GM12878 (cell line): ENCODE measurements at regions not wholly inside any gene's neighbourhood (a gene's known extent, or its start where the extent isn't known, plus 50 kb on each side); places are given as distances from the start of the nearest gene placed in this dataset.

ENCODE experiments used
- ATAC-seq: fragments of 200-7000 bp; cut with Tn5 transposase; 3 replicates; pipeline ENCODE4 v1.9.1; 2020; ENCODE audit warnings: mild to moderate bottlenecking, moderate library complexity
- BruUV-seq: library from RNA; stranded (reverse); fragments of 400-500 nt; replicated peaks from 2 replicates; lab custom pipeline; 2021; lab: Mats Ljungman, UMichigan
- CTCF ChIA-PET: fragments of 300-600 bp; sonication (Branson Sonifier 250); formaldehyde crosslinking; extraction: SDS; loops from one replicate; lab custom pipeline; 2021; ENCODE audit warnings: inconsistent platforms; lab: Yijun Ruan, JAX
- POLR2A ChIA-PET: fragments of 350-600 bp; formaldehyde crosslinking; extraction: SDS; loops from one replicate; lab custom pipeline; 2021; ENCODE audit warnings: inconsistent platforms; lab: Charles Lee
- RAD21 ChIA-PET: fragments of 300-600 bp; sonication (Branson Sonifier 250); formaldehyde crosslinking; loops from one replicate; lab custom pipeline; 2023; ENCODE audit warnings: antibody characterized with exemption; ENCODE audit not compliant: unreplicated experiment; lab: Charles Lee
- SMC1A ChIA-PET: fragments of 300-600 bp; sonication (Branson Sonifier 250); formaldehyde crosslinking; loops from one replicate; lab custom pipeline; 2023; ENCODE audit not compliant: unreplicated experiment, uncharacterized antibody; lab: Charles Lee
- DNase-seq: peaks from one replicate; pipeline ENCODE4 v3.0.0-alpha.2; 2011; ENCODE audit warnings: low read depth, low spot score
- FAIRE-seq: peaks from 3 replicates; lab custom pipeline; 2011; peaks lifted over from hg19 to GRCh38; lab: Jason Lieb, UNC
- H2AFZ ChIP-seq: 2 replicates; pipeline ENCODE4 v1.6.0; 2011; ENCODE audit warnings: low read depth, low read length, control low read depth; ENCODE audit not compliant: control insufficient read depth
- H3K27ac ChIP-seq: 2 replicates; pipeline ENCODE4 v1.5.1; 2011; ENCODE audit warnings: control low read depth; ENCODE audit not compliant: control insufficient read depth, insufficient read depth
- H3K27me3 ChIP-seq, 2 experiments: replicated peaks in 1 of 2; 2 replicates each; pipeline versions ENCODE4 v1.6.0 to v1.6.1; 2011; ENCODE audit warnings: low read length in 1 of 2; ENCODE audit not compliant: control insufficient read depth in 2 of 2, insufficient read depth in 2 of 2
- H3K36me3 ChIP-seq, 2 experiments: 2 replicates each; pipeline ENCODE4 v1.5.1; 2011; ENCODE audit warnings: low read length in 1 of 2; ENCODE audit not compliant: control insufficient read depth in 2 of 2, insufficient read depth in 2 of 2
- H3K4me1 ChIP-seq: 2 replicates; pipeline ENCODE4 v1.6.1; 2011; ENCODE audit warnings: mild to moderate bottlenecking, low read length, moderate library complexity, mixed read lengths; ENCODE audit not compliant: control insufficient read depth, insufficient read depth
- H3K4me2 ChIP-seq: 2 replicates; pipeline ENCODE4 v1.6.0; 2011; ENCODE audit warnings: control low read depth; ENCODE audit not compliant: control insufficient read depth, insufficient read depth
- H3K4me3 ChIP-seq: fragments of 200-600 bp; sonication (generic); 2 replicates; pipeline ENCODE4 v1.5.1; 2016
- H3K79me2 ChIP-seq: 2 replicates; pipeline ENCODE4 v1.6.0; 2011; ENCODE audit warnings: low read length; ENCODE audit not compliant: control insufficient read depth, insufficient read depth
- H3K9ac ChIP-seq: 2 replicates; pipeline ENCODE4 v1.8.0; 2011; ENCODE audit warnings: low read length, control low read depth, mixed read lengths; ENCODE audit not compliant: control insufficient read depth, insufficient read depth
- H3K9me3 ChIP-seq: replicated peaks from 3 replicates; pipeline ENCODE4 v1.5.1; 2011; ENCODE audit warnings: mild to moderate bottlenecking, low read length; ENCODE audit not compliant: control insufficient read depth, insufficient read depth
- H4K20me1 ChIP-seq: 2 replicates; pipeline ENCODE4 v1.6.0; 2011; ENCODE audit not compliant: control insufficient read depth, insufficient read depth
- BCL3 ChIP-seq: IDR thresholded peaks from 2 replicates; pipeline ENCODE4 v1.6.1; 2011; ENCODE audit warnings: borderline replicate concordance, low read depth, mild to moderate bottlenecking, moderate library complexity, low read length; ENCODE audit not compliant: insufficient read depth, poor library complexity, severe bottlenecking
- CUX1 ChIP-seq: IDR thresholded peaks from 2 replicates; pipeline ENCODE4 v1.6.1; 2012; ENCODE audit warnings: improper control_type of control experiment, low read depth, low read length; ENCODE audit not compliant: insufficient replicate concordance
- FOXK2 ChIP-seq: fragments of 450-650 bp; IDR thresholded peaks from 2 replicates; pipeline ENCODE4 v1.6.1; 2017; ENCODE audit warnings: mild to moderate bottlenecking, moderate library complexity
- MAX ChIP-seq: IDR thresholded peaks from 2 replicates; pipeline ENCODE4 v1.6.1; 2012; ENCODE audit warnings: low read depth, low read length, improper control_type of control experiment
- NFXL1 ChIP-seq: fragments of 450-650 bp; IDR thresholded peaks from 2 replicates; pipeline ENCODE4 v1.6.1; 2017; ENCODE audit warnings: antibody characterized with exemption, mild to moderate bottlenecking, borderline replicate concordance
- NR2C1 ChIP-seq: fragments of 450-650 bp; IDR thresholded peaks from 2 replicates; pipeline ENCODE4 v1.6.1; 2017; ENCODE audit warnings: antibody characterized with exemption, mild to moderate bottlenecking, moderate library complexity
- RB1 ChIP-seq: fragments of 450-650 bp; formaldehyde crosslinking; IDR thresholded peaks from 2 replicates; pipeline ENCODE4 v1.6.1; 2017; ENCODE audit warnings: mild to moderate bottlenecking, borderline replicate concordance
- RBBP5 ChIP-seq: fragments of 200-600 bp; sonication (generic); conservative IDR thresholded peaks from 2 replicates; pipeline ENCODE4 v1.6.1; 2016
- RELB ChIP-seq: fragments of 450-650 bp; IDR thresholded peaks from 2 replicates; pipeline ENCODE4 v1.6.1; 2017; ENCODE audit warnings: low read depth, mild to moderate bottlenecking, moderate library complexity
- RUNX3 ChIP-seq: IDR thresholded peaks from 2 replicates; pipeline ENCODE4 v1.6.1; 2012; ENCODE audit warnings: low read length, inconsistent platforms
- USF2 ChIP-seq: IDR thresholded peaks from 2 replicates; pipeline ENCODE4 v1.6.1; 2011; ENCODE audit warnings: low read depth, low read length, improper control_type of control experiment, borderline replicate concordance
- ZNF384 ChIP-seq: IDR thresholded peaks from 2 replicates; pipeline ENCODE4 v1.6.1; 2012; ENCODE audit warnings: low read depth, mild to moderate bottlenecking, low read length, improper control_type of control experiment, borderline replicate concordance
- WGBS: methylation state at CpG from one replicate; pipeline ENCODE4 v1.1.6; 2016; ENCODE audit warnings: low lambda C conversion rate; ENCODE audit not compliant: insufficient replicate concordance, insufficient coverage; ENCODE audit errors: missing lambda C conversion rate; 5-methylcytosine and 5-hydroxymethylcytosine counted together
- in situ Hi-C: fragments of 300-500 bp; cut with MboI; formaldehyde crosslinking; loops from 9 replicates; pipeline ENCODE4 v1.14.3; 2018; ENCODE audit warnings: mixed read lengths
- intact Hi-C: fragments of 100-400 bp; cut with micrococcal nuclease; formaldehyde crosslinking; loops from one replicate; pipeline ENCODE4 v1.14.2; 2022; ENCODE audit not compliant: unreplicated experiment

GRCh38 chr6:134452906-134453305 is 135.0 kb upstream of the SGK1 start:
- no peaks in the 10 kb centered on the region for H3K36me3 ChIP-seq
- no TSS peak for BruUV-seq
- H3K79me2 ChIP-seq: no peaks in the 10 kb centered on the region
- ChIA-PET CTCF (interaction anchor here (1.3 kb wide), 1 partner anchor 274 kb away, joined by 4 read pairs; no protein-coding TSS in a partner anchor), RAD21 (no interaction called here), SMC1A (interaction anchor here (0.7 to 1.5 kb wide), 3 partner anchors 8 to 102 kb away, joined by 3 to 4 read pairs (median 3); no protein-coding TSS in a partner anchor), POLR2A (no interaction called here)
- intact Hi-C loops: no loop called here
- no peaks in the 10 kb centered on the region for H3K27me3 ChIP-seq
- H3K4me2 ChIP-seq: no peak overlapping the region
- no peak for FAIRE-seq
- no peaks in the 10 kb centered on the region for H4K20me1 ChIP-seq
- in situ Hi-C loops: no loop called here
- ATAC-seq: no peak
- no peak overlapping the region for H3K27ac ChIP-seq
- no peak overlapping the region for H2AFZ ChIP-seq
- no peaks in the 10 kb centered on the region for H3K9me3 ChIP-seq
- no peak overlapping the region for H3K9ac ChIP-seq
- DNase-seq: no peak
- H3K4me3 ChIP-seq: no peak overlapping the region
- whole genome bisulfite sequencing: 82% methylated on average over 3 of the region's 3 CpGs
- no peaks in the 10 kb centered on the region for H3K4me1 ChIP-seq
- TF ChIP-seq NFXL1 (no peak), RB1 (no peak), FOXK2 (no peak), RUNX3 (no peak), RELB (no peak), MAX (no peak), RBBP5 (no peak), BCL3 (no peak), USF2 (no peak), CUX1 (no peak), ZNF384 (no peak), NR2C1 (no peak)
